HG02798 (cell line): ENCODE measurements at regions not wholly inside any gene's neighbourhood (a gene's known extent, or its start where the extent isn't known, plus 50 kb on each side); places are given as distances from the start of the nearest gene placed in this dataset.

Experiments
- ATAC-seq: cut with Tn5 transposase; IDR thresholded peaks from one replicate; pipeline ENCODE4 v1.9.1; 2021; ENCODE audit warnings: mild to moderate bottlenecking; ENCODE audit not compliant: unreplicated experiment, poor library complexity

DNA sequence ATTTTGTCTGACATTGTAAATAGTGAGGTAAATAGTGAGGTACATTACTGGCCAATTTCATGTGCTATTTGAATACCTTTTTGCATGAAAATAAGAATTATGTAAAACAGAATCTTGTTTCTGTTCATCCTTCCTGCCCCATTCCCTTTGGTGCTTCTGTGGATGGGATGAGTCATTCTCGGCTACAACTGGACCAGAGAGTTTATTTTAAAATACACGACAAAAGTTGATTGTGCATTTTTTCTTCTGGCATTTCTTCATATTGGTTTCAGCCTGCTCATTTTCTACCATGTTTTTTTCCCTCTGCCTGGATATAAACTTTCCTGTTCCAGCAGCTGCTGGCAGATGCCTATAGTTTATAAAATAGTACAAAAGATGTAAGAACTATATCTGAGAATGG lies 107.5 kb downstream of the CYSLTR2 start:
- ATAC-seq: no peak

DNA sequence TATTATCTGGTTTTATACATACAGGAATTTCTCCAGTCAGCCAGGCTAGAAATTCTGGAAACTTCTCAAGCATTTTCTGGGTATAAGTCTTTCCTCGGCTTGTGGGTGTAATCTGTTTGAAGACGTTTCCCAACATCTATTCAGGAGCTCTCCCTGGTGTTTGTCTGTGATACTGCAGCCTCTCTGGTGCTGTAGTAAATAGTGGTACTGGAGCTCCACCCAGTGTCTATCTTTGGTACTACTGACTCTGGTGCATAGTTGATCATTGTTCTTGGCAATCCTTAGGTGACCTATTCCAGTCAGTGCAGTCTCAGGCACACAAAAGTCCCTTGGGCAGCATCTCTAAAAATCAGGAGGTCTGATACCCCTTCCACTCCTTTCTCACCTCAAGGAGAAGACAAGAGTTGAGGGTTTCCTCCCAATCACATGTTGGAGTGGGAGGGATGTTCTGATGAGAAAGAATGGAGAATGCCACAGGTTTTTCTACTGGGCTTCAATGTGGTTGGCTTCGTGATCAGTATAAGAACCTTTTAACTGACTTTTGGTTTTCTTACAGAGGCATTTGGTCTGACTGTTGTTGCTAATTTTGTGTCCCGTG lies 115.5 kb downstream of the CYSLTR2 start:
- ATAC-seq: peak; percentile 98

DNA sequence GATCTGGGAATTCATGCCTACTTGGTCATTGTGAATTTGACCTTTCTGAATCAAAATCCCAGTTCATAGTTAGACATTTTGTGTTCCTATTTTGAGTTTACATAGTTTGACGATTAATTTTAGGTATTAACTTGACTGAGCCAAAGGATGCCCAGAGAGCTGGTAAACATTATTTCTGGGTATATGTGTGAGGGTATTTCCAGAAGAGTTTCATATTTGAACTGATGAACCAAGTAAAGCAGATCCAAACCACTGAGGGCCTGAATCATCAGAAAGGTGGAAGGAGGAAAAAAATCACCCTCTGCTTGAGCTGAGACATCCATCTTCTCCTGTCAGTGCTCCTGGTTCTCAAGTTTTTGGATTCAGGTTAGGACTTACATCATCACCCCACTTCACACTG lies 116.6 kb downstream of the CYSLTR2 start:
- ATAC-seq: no peak

DNA sequence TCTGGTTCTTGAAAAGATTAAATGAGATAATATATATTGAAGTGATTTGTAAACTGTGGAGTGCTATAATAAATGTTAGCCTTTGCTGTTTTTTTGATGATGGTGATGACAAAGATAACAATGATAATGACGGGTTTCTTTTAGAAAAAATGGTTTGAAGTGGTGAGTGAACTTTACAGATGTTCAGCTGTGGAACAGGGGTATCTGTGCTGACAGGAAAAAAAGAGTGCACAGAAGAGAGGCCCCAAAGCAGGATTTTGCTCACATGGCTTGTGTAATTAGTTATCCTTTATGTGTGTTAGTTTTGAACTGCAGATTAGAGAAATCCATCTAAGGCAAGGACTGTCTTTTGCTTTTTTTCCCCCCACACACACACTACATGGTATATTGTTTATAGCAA lies 119.2 kb downstream of the CYSLTR2 start:
- ATAC-seq: no peak

DNA sequence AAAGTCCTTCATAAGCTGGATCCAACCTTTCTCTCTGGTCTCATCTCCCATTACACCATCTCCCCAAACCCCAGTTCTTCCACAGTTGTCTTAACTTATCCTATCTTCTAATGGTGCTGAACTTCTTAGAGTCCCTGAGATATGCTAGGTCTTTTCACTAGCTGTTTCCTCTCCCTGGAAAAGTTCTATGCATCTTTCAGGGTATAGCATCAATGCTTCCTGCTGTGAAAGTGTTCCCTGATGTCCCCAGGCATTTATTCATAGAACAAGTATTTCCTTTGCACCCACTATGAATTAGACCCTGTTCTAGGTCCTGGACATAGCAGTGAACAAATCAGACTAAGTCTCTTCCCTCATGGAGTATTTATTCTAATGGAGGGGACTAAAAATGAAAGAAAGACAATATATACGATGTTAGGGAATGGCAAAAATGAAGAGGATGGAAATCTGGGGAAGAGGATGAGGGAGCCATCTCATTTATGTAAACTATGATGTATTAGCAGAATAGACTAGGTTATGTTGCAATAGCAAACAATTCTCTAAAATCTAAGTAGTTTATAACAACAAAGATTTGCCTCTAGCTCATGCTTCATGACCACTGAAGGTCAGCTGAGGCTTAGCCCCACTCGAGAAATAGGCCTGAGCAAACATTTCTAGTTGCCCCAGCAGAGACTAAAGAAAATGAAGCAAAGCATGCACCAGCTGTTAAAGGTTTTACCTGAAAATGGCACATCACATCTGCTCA lies 120.0 kb downstream of the CYSLTR2 start:
- no peak for ATAC-seq

DNA sequence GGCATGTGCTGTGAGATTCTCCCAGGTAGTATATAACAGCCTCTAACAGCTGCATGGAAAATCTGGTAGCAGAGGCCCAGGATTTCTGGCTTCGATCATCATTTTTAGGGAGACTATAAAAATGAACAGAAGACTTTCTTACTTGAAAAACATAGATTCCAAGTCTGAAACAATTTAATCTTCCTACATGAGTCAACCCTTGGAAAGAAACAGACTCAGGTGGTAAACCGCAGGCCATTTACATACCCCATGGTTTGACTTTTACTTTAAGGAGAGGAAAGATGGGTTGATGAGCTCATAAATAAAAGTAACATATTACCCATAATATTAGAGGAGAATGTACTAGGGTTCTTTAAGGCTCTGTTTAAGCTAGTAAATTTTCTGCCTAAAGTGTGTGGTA lies 121.6 kb downstream of the CYSLTR2 start:
- ATAC-seq: no peak

DNA sequence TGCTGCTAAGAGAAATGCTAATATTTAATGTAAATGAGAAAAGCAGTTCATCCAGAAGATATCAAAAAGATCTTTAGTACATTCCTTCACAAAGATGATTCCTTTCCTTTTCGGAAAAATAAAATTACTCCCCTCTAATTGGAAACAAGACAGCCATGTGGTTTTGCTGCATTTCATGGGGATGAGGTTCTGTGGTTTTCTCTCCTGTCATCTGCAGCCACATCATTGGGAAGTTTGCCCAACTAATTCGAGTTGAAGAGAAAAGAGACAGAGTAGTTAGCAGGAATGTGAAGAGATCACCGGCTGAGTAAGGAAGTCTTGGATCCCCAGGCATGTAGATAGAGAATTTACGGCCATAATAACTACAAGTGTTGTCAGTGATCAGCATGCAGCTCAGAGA lies 122.1 kb downstream of the CYSLTR2 start:
- ATAC-seq: no peak

DNA sequence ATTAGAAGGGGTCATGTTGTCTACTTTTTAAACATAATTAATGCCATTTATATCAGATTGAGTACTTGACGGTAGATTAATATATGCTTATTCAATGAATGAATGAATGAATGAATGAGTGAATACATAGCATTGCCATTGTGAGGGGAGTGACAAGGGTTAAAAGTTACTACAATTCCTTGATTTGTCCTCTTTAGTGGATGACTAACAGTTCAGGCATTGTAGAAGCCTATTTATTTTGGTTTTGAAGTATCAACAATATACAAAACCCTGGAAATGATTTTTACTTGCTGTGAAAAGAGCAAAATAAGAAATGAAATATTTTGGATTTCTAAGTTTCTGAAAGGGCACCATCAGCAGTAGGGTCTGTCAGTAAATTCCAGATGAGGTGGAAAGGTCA lies 122.7 kb downstream of the CYSLTR2 start:
- no peak for ATAC-seq

DNA sequence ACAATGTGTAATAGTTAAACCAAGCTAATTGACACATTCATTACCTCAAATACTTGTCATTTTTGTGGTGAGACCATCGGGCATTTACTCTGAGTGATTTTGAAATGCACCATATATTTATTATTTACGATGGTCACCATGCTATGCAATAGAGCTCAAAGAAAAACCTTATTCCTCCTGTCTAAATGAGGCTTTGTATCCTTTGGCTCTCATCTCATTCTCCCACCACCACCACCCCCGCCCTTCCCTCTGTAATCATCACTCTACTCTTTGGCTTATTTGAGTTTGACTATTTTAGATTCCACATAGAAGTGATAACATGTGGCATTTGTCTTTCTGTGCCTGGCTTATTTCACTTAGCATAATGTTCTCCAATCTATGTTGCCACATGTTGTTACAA lies 124.9 kb downstream of the CYSLTR2 start:
- no peak for ATAC-seq

DNA sequence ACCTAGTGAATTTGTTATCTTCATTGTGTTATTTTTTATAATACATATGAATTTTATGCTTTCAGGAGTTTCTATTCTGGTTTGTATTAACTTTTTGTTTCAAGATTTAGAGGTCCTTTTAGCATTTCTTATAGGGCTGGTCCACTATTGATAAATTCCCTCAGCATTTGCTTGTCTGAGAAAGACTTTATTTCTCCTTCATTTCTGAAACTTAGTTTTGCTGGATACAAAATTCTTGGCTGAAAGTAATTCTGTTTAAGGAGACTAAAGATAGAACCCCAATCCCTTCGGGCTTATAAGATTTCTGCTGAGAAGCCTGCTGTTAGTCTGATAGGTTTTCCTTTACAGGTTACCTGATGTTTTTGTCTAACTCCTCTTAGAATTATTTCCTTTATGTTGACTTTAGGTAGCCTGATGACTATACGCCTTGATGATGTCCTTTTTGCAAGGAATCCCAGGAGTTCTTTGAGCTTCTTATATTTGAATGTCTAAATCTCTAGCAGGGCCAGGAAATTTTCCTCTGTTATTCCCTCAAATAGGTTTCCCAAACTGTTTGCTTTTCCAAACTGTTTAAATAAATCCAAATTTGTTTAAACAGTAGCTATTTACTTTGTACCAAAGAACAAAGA lies 127.1 kb downstream of the CYSLTR2 start:
- ATAC-seq: no peak

DNA sequence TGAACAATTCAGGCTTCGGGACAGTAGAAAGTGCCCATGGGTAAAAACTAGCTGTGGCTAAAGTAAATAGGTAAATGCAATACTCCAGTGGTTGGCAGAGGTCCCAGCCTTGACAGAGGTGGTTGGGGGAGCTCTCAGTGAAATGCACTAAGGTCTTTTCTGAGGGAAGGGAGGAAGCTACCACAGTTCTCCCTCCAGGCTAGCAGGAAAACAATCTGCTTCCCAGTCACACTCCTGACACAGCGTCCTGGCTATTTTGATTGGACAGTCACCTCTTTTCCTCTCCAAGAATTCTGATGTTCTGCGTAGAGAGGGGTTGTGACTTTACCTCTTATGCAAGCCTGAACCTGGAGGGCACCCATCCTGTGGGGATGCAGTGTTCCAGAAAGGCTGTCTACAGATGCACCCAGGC lies 128.7 kb downstream of the CYSLTR2 start:
- no peak for ATAC-seq

DNA sequence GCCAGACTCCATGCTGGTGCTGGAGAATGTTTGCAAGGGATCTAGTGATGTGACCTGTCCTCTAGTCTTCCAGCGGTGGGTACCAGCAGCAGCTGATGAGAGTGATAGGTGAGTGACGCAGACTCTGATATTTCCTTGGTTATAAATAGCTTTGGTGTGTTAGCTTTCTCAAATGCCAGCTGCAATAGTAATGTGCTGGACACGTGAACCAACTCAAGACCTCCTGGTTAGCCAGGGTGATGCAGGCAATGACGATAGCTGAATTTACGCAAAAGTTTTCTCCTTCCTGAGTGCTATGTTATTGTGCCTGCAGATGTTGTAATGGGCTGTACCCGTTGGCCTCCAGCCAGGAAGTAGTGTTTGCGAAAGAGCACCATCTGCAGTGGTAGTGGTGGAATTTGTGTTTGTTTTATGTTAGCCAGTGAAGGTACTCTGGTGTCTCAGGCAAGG lies 129.5 kb downstream of the CYSLTR2 start:
- no peak for ATAC-seq

DNA sequence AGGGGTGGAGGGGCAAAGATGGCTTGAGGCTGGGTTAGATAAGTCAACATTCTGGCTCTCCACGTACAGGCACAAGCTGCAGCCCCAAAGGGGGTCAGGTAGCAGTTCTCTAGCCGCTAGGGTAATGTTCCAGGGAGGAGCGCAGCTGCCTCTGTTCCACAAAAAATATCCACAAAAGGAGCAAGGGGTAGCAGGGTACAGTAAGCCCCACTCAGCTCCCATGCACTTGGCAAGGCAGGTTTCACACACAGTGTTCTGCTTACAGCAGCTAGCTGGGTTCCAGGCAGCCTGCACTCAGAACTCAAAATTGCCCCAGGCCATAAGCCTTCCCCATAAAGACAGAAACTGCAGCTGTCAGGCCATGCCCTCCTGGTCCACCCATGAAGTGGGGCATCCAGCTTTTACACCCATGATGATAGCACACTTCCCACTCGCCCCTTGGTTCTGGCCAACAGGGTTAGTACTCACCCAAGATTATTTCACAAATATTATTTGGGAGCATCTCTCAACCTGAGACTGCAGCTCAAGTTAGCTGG lies 130.0 kb downstream of the CYSLTR2 start:
- ATAC-seq: no peak

DNA sequence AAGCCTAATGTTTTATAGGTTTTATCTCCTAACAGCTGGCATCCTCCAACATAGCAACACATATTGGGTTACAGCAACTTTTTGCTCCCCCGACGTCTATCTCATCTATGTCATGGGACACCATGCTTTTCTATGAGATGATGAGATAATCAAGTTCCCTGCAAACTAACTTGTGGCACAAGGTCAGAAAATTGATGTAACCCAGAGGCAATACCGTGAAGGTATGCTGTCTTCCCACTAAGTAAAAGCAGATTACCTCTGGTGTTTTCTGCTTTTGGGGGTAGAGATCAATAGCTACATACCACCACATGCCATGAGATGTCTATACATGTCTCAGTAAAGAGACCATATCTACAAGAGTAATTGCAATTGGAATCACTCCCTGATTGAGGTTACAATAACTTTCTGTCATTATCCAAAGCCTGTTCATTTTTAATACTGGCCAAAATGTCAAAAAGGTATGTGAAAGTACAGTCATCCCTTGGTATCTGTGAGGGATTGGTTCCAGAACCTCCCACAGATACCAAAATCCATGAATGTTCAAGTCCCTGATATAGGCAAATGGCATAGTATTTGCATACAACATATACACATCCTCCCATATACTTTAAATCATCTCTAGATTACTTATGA lies 131.3 kb downstream of the CYSLTR2 start:
- ATAC-seq: no peak

DNA sequence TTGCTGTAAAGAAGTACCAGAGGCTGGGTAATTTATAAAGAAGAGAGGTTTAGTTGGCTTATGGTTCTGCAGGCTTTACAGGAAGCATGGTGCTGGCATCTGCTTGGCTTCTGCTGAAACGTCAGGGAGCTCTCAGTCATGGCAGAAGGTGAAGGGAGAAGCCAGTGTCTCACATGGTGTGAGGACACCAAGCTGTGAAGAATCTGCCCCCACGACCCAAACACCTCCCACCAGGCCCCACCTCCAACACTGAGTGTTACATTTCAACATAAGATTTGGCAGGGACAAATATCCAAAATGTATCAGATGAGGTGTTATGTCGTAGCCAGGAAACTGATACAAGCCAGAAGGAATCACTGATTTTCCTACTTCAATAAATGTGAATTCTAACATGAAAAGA lies 136.5 kb downstream of the CYSLTR2 start:
- no peak for ATAC-seq

DNA sequence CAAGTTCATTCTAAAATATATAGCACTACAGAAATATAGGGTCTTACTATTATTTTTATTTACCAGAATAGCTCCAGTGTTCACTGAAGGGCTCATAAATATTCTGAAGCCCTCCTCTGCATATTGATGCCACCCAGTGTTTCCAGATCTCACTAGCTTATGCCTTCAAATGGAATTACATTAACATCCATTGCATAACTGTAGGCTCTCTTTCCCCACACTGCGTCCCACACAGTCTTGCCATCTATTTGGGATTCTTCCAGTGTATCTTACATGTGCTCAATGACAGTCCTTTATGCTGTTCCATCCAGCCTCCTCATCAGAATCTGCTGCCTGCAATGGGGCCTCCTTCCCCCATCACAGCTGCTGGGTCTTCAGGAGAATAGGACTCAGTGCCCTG lies 137.2 kb downstream of the CYSLTR2 start:
- ATAC-seq: no peak

DNA sequence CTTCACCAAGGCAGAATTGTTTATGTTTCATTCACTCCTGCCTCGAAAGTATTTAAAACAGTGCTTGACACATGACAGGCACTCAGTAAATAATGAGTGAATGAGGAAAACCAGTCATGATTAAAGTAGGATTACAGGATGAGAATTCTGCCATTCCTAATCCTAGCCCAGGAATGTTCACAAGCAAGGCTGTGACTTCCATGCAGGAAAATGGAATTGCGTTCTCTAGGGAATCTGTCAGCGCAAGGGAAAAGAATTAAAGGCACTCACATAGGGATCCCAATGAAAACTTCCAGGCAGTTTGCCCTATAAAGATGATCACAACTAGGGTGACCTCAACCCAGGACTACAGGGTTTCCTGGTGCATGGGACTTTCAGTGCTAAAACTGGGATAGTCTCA lies 143.4 kb downstream of the CYSLTR2 start:
- no peak for ATAC-seq

DNA sequence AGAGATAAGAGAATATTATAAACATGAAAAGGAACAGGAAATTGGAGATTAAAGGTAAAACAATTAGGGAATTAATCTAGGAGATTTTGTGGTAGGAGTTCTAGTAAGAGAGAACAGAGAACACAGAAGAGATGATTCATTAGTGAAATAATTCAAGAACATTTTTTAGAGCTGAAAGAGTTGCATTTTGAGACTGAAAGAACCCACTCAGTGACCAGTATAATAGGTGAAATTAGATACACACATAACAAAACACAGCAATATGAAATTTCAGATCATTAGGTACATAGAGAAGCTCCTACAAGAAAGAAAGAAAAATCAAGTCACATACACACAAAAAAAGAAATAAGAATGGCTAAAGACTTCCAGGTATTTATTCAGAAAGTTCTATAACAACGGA lies 144.0 kb downstream of the CYSLTR2 start:
- ATAC-seq: no peak

DNA sequence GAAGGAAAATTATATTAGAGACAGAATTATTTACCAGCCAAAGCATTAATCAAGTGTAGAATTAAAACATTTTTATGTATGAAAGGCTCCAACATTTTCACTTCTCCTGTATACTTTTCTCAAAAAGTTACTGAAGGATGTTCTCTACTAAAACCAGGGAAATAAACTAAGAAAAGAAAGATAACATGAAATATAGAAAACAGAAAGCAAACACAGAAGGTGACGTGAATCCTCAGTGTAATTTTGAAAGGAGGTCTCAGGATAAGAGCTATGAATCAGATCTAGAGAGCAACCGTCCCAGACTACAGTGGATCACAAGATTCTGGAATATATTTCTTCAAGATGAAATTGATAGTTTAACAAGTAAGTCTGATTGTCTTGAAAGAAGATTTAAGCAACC lies 144.5 kb downstream of the CYSLTR2 start:
- ATAC-seq: no peak

DNA sequence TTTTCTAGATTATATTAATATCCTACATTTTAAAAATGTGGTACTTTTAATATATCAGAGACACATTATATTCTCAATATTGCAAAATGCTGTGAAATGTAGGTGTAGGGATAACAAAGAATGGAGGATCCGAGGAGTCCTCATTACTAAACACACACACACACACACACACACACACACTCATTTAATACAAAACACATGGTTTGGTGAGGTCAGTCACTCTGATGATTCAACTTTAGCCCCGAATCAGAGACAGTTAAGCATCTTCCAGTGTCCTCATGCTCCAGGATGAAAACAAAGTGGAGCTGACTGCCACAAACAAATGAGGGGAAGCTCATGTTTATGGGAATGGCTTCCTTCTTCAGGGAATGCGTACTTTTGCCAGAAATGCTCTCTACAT lies 147.5 kb downstream of the CYSLTR2 start:
- ATAC-seq: no peak
